ENCODE measurements at regions not wholly inside any gene's neighbourhood (a gene's known extent, or its start where the extent isn't known, plus 50 kb on each side); places are given as distances from the start of the nearest gene placed in this dataset.

- TF ChIP-seq EZH2 (IDR thresholded peaks at IDR 0.05; ENCODE audit: insufficient read depth, poor library complexity, severe bottlenecking) (no peak), EZH2phosphoT487 (IDR thresholded peaks at IDR 0.05; ENCODE audit: insufficient read depth, low read depth) (no peak)
Observed at GRCh38 chr22:48187356-48187755, 1424.9 kb downstream of the TBC1D22A start.
